GM21423 (cell line): ENCODE measurements at regions not wholly inside any gene's neighbourhood (a gene's known extent, or its start where the extent isn't known, plus 50 kb on each side); places are given as distances from the start of the nearest gene placed in this dataset.
"Not testable (repeated sequence)": the region's sequence is repeated elsewhere in the genome, so short reads cannot be mapped to it uniquely, and the experiment has no call there.

Experiments used
- ATAC-seq: cut with Tn5 transposase; IDR thresholded peaks from one replicate; pipeline ENCODE4 v1.9.1; 2021; ENCODE audit warnings: mild to moderate bottlenecking, moderate library complexity; ENCODE audit not compliant: unreplicated experiment

- no peak for ATAC-seq
These were observed 250.3 kb upstream of the ARSJ start for GRCh38 chr4:114229706-114230105.

- no peak for ATAC-seq
These were observed 256.8 kb upstream of the ARSJ start for GRCh38 chr4:114236171-114236769.

GRCh38 chr4:114237997-114238396, 258.6 kb upstream of the ARSJ start:
- no peak for ATAC-seq

DNA sequence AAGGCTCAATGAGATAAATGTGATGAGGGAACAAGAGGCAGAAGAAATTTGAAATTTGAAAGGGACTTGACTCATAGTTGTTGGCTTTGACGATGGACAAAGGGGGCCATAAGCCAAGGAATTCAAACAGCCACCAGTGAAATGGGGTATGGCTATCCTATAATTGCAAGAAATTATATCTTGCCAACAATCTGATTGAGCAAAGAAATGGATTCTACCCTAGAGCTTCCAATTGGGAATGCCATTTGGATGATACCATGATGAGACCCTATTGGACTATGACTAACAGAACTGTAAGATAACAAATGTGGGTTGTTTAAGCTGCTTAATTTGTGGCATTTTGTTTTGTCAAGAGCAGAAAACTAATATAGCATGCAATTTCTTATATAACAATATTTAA, 270.1 kb upstream of the ARSJ start:
- ATAC-seq, result no peak

GRCh38 chr4:114249976-114250375, 270.5 kb upstream of the ARSJ start:
- ATAC-seq, result no peak

GRCh38 chr4:114250439-114250891, 271.0 kb upstream of the ARSJ start:
- no peak for ATAC-seq

DNA sequence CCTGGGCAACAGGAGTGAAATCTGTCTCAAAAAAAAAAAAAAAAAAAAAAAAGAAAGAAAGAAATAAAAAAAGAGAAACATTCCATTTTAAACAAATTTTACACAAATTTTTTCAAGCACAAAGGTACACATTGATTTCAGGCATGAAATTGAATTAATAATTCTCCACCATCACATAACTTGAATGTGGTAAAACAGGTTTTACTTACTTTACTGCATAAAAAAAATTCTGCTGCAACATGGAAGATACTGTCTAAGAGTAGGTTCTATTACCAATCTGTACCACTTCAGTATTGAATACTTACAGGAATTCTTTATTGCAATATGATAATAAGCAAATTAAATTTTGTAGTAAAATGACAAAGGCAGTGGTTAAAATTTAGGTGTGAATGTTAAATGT, 271.6 kb upstream of the ARSJ start:
- ATAC-seq, result no peak

DNA sequence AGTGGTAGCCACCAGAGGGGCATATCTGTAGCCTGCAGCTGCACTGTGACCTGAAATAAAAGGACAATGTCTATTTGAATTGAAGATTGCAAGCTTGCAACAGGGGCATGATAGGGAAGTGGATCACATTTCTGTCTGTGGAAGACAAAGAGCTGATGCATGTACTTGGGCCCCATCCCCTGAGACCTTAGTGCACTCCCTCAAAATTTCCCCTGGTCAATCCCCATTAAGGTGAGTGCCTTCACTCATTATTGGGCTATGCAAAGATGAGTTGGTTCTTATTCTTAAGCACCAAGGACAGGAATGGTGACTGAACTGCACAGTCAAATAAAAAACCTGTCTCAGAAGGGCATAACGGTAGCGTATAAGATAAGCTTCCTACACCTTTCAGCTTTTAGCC, 273.1 kb upstream of the ARSJ start:
- no peak for ATAC-seq

- ATAC-seq, result no peak
These were observed 278.1 kb upstream of the ARSJ start for GRCh38 chr4:114257501-114257900.

- ATAC-seq, result not testable (repeated sequence)
These were observed 283.0 kb upstream of the ARSJ start for GRCh38 chr4:114262421-114262820.

GRCh38 chr4:114263233-114263632, 283.8 kb upstream of the ARSJ start:
- no peak for ATAC-seq

DNA sequence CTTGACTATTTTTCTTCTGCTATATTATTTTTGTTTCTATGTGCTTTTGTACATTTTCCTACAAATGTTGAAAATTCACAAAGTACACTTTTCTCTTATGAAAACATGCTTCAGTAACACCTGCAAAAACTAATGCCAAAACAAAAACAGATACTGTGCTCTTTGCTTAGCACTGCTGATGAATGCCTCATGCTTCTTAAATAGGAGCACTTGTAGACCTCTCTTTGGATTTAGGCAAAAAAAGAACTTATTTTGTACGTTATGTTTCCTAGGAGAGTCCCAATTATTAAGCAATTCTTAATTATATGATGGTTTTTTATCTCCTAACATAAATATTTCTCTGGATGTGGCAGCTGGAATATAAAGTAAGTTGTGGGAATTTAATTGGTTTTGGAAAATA, 285.0 kb upstream of the ARSJ start:
- ATAC-seq, result no peak

DNA sequence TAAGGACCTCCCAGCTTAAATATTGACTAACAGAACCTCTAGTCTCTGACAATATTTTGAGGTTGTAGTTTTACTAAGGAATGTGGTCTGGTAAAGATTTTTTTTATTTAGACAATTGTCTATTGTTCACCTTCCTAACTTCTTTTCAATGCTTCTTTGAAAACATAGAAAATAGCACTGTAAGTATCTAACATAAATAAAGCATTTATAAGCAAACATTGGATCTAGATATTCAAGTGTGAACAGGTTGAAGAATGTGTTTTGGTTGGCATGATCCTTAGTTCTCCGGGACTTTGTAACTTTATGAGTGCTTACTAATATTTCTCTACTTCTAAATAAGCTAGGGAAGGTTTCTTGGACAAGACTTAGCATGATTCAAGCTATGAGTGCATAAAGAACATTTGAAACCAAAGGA, 285.4 kb upstream of the ARSJ start:
- ATAC-seq, result no peak

DNA sequence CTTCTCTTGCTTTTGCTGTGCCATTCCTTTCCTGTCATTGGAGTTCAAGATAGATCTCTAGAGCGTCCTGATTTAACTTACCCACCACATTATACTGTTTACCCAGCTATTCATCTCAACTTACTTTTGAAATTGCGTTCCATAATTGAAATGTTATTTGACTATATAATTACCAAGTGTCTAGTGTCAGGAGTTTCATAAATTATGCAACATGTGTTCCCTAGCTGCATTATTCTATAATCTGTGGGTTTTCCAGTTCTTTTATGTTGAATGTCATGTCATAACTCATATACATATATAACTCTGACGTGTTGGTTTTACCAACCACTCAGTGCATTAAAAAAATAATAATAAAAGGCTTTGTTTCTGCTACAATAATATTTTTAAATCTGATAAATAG, 285.9 kb upstream of the ARSJ start:
- ATAC-seq, result no peak

GRCh38 chr4:114267976-114268375, 288.5 kb upstream of the ARSJ start:
- no peak for ATAC-seq

DNA sequence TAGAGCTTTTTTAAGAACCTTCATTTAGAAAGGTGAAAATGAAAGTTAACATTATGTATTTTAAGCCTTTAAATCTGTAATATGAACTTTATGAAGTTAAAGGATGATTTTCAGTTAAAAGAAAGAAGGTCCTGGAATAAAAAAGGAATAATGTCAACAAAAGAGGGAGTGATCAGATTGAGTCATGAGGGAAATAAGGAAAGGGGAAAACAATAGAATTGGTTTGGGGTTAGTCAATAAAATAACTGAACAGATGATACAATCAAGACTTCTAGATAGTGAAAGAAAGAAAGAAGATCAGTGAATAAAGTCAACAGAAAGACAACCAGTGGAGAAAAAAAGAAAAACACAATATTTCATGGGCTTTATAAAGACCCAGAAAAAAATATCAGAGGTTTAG, 291.6 kb upstream of the ARSJ start:
- no peak for ATAC-seq

DNA sequence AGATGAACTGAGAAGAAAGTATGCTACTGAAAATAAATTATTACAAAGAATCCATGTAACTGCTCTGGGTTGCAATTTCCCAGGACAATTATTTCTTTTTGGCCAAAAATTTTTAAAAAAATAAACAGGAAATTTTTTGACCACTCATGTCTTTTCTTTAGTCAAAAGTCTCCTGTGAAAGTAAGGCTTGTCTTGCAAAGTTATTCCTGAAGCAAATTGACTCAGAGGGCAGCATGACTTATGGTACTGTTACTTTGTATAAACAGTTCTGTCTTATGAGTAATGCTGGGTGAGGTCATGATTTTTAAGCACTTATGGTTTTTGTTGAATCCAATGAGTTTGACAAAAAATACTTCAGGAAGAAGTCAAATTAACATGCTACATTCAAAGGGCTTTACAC, 292.8 kb upstream of the ARSJ start:
- ATAC-seq, result no peak

GRCh38 chr4:114273238-114273637, 293.8 kb upstream of the ARSJ start:
- no peak for ATAC-seq

DNA sequence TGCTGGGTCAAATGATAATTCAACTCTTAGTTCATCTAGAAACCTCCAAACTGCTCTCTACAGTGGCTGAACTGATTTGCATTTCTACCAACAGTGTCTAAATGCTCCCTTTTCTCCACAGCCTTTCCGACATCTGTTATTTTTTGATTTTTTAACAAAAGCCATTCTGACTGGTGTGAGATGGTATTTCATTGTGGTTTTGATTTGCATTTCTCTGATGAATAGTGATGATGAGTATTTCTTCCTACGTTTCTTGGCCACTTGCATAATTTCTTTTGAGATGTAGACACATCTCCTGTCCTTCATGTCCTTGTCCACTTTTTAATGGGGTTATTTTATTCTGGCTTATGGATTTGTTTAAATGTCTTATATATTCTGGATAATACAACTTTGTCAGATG, 298.2 kb upstream of the ARSJ start:
- no peak for ATAC-seq

GRCh38 chr4:114279066-114279465, 299.6 kb upstream of the ARSJ start:
- ATAC-seq, result no peak

- no peak for ATAC-seq
These were observed 300.3 kb upstream of the ARSJ start for GRCh38 chr4:114279711-114280110.

- no peak for ATAC-seq
These were observed 301.2 kb upstream of the ARSJ start for GRCh38 chr4:114280645-114281044.

- no peak for ATAC-seq
These were observed 301.9 kb upstream of the ARSJ start for GRCh38 chr4:114281164-114281960.
